GM20431 (cell line): ENCODE measurements at regions not wholly inside any gene's neighbourhood (a gene's known extent, or its start where the extent isn't known, plus 50 kb on each side); places are given as distances from the start of the nearest gene placed in this dataset.

Source experiments
- in situ Hi-C: fragments of 300-500 bp; cut with MseI, MboI; formaldehyde crosslinking; loops from one replicate; pipeline ENCODE4 v1.15.0; 2020; ENCODE audit warnings: low sequenced_read_pairs; ENCODE audit not compliant: unreplicated experiment

- in situ Hi-C loops, result no loop called here
These were observed 459.4 kb downstream of the NUF2 start for GRCh38 chr1:163781146-163781545.

DNA sequence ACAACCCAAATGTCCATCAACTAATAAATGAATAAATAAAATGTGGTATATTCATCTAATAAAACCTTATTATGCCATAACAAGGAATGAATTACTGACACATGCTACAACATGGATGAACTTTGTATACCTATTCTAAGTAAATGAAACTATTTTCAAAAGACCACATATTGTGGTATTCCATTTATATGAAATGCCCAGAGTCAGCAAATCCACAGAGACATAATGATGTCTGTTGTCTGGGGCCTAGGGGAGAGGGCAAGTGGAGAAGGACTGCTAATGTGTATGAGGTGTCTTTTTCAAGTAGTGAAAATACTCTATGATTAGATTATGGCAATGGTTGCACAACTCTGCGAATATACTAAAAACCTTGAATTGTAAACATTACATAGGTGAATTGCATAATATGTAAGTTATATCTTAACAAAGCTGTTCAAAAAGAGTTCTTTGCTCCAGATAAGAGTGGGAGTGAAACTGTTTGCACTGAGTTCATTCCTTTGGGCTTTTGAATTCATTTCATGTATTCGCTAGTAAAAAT, 464.2 kb downstream of the NUF2 start:
- in situ Hi-C loops, result no loop called here

- in situ Hi-C loops, result no loop called here
These were observed 468.2 kb downstream of the NUF2 start for GRCh38 chr1:163789911-163790310.

DNA sequence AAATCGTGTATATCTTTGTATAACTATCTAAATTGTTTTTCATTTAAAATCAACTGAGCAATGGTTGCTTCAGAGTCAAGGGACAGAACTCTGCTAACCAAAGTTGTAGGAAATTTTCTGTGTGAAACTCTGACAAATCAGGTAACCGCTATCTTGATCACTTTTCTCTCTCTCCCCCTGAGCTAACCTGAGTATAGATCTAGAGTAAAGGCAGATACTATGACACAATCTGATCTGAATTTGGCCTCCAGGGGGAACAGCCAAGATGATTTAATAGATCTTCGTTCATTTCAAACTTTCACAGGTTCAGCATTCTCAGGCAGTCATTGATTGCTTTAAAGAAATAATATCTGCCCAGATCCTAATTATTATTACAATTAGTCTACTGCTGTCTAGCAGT, 472.8 kb downstream of the NUF2 start:
- in situ Hi-C loops, result no loop called here

DNA sequence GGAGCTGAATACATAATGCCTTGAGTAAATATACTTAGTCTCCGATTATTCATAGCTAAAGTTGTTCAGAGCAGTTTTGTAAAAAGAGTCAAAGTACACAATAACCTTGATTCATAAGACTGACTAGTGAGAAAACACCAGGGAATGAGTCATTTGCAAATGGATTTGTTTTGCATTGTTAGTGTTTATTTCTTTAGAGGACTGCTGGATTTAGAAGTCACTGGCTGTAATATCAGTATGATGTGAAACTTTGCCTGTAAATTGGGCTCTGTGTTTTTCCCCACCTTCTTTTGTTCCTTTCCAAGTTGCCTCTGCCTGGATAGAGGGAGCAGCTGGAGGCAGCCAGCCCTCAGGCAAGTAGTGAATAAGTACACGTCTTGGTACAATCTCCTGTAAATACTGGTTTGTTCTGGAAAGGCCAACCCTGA, 474.7 kb downstream of the NUF2 start:
- in situ Hi-C loops, result no loop called here

GRCh38 chr1:163797816-163798215, 476.1 kb downstream of the NUF2 start:
- in situ Hi-C loops, result no loop called here

- in situ Hi-C loops, result no loop called here
These were observed 477.5 kb downstream of the NUF2 start for GRCh38 chr1:163799190-163799805.

- in situ Hi-C loops, result no loop called here
These were observed 485.7 kb downstream of the NUF2 start for GRCh38 chr1:163807331-163808049.

- in situ Hi-C loops, result no loop called here
These were observed 491.5 kb downstream of the NUF2 start for GRCh38 chr1:163813251-163813650.

DNA sequence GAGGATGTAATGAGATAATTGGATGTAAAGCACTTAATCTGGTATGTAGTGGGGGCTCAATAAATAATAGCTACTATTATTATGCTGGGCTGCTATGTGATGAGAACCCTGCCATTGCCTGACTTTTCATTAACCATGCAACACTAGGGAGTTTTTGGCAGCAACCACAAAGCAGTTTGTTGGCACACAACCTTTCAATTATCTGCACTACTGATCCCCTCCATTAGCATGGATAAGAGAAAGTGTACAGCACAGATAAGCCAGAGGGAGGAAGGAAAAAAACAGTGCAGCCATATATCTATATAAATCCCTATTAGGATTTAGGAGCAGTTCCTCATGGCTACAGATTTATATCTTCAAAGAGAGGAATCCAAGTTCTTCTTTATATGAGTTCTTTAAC, 498.5 kb downstream of the NUF2 start:
- in situ Hi-C loops, result no loop called here

GRCh38 chr1:163820766-163821165, 499.0 kb downstream of the NUF2 start:
- in situ Hi-C loops, result no loop called here

DNA sequence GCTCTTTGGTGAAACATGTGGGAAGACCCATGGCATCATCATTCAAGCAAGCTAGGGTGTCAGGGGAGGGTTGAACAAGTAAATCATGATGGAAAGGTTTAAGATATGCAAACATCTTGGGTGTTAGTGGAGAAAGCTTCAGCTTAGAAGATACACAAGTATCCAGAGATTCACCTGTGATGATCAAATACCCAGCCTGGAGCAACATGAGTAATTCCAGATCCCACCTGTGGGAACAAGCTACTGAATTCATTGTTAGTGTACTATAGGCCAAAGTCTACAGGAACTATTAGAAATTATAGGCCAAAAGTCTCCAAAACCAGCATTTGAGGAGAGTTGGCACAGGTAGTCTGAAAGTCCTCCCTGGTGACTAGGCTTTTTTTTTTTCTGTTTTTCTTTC, 499.9 kb downstream of the NUF2 start:
- in situ Hi-C loops, result no loop called here

- in situ Hi-C loops, result no loop called here
These were observed 501.3 kb downstream of the NUF2 start for GRCh38 chr1:163823017-163823416.

DNA sequence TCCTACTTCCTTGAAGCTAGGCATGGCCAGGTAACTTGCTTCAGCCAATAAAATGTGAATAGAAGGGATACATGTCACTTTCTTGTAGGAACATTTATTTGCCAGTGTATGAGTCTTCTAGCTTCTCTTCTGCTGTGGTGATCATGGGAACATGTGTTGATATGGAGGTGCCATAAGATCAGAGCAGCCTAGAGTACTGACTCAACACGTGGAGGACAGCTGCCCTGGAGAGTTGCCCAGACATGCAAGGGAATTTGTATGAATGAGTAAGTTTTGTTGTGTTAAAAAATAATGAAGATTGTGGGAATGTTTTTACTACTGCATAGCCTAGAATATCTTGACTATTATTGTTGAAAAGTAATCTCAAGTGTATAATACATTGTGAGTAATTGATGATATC, 502.3 kb downstream of the NUF2 start:
- in situ Hi-C loops, result no loop called here

- in situ Hi-C loops, result no loop called here
These were observed 502.7 kb downstream of the NUF2 start for GRCh38 chr1:163824490-163824889.

DNA sequence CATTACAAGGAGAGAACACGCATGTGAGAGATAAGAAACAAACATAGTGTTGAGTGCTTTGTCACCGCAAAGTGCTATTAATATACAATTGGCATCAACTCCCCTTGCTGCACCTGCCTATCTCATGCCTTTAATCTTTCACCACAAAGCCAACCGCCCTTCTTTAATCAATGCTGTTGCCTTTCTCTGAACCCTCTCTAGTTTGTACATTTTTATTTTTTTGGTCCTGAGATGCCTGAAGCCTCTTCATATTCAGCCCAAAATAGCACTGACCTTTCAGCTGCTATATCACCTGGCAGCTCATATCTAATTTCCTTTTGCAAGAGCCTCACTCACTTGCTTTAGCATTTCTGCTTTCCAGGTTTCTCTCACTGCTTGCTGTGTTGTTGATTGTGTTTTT, 504.7 kb downstream of the NUF2 start:
- in situ Hi-C loops, result no loop called here

GRCh38 chr1:163834778-163835177, 513.0 kb downstream of the NUF2 start:
- in situ Hi-C loops, result no loop called here

- in situ Hi-C loops, result no loop called here
These were observed 514.7 kb downstream of the NUF2 start for GRCh38 chr1:163836481-163836880.

DNA sequence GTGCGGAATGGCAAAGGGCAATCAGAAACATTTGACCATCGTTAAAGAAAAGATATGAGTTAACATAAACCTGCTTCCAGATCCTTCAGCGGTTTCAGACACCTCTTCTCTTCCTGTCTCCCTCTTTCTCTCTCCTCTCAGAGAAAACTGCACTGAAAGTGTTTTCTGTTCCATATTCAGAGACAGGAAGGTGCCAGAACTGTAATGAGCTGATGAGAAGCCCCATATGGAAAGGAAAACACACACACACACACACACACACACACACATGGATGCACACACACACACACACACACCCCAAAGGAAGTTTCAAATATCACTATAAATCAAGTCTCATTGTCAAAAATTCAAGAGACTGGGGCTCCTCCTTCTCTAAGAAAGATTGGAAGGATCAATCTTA, 515.5 kb downstream of the NUF2 start:
- in situ Hi-C loops, result no loop called here

DNA sequence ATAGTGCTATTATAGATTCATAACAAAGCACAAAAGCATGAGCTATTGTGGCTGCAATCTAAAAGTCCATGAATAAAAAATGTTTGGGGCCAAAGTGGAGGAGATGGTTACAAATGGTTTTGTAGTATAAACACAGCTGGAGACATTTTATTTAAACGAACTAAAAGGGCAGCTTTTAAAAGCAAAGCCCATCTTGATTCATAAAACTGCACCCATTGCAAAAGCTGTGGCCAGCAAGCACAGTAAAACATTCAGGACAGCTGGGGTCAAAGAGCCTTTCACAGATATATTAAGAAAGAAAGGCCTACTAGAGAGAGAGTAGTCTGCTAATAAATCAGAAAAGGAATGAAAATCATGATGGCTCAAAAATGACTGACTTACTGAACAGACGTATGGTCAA, 520.8 kb downstream of the NUF2 start:
- in situ Hi-C loops, result no loop called here

DNA sequence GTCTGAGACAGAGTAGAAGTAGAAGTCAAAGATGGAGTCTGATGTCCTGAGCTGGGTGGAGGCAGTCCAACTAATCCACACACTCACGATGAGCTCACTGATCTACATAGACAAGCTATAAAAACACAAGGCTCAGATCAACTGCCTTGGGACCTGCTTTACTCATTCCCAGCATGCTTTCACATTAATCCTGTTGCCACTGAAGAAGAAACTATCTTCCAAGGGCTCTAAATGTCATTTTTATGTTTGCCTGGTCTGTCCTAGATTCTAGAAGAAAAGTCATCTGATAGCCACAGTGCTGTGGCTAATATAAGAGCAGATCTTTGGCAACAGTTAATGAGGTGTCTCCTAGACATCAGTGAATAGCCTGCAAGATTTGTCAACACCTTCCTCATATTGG, 522.7 kb downstream of the NUF2 start:
- in situ Hi-C loops, result no loop called here

- in situ Hi-C loops, result no loop called here
These were observed 523.5 kb downstream of the NUF2 start for GRCh38 chr1:163845279-163845678.
